Type B pancreatic cell (in vitro differentiated cells): ENCODE measurements at regions not wholly inside any gene's neighbourhood (a gene's known extent, or its start where the extent isn't known, plus 50 kb on each side); places are given as distances from the start of the nearest gene placed in this dataset.

Source experiments
- DNase-seq: peaks from one replicate; pipeline ENCODE4 v3.0.0; 2021; ENCODE audit warnings: mixed read lengths; ENCODE audit not compliant: unreplicated experiment; ENCODE audit errors: extremely low spot score
- H3K27ac Mint-ChIP-seq: 2 replicates; pipeline ENCODE4 v1.8.0; 2021; ENCODE audit warnings: mild to moderate bottlenecking, mixed read lengths
- H3K27me3 Mint-ChIP-seq: 2 replicates; pipeline ENCODE4 v1.8.0; 2021; ENCODE audit warnings: mixed read lengths
- H3K36me3 Mint-ChIP-seq: 2 replicates; pipeline ENCODE4 v1.8.0; 2021; ENCODE audit warnings: mixed read lengths
- H3K4me1 Mint-ChIP-seq: one replicate; pipeline ENCODE4 v1.8.0; 2021; ENCODE audit warnings: mixed read lengths; ENCODE audit not compliant: unreplicated experiment
- H3K4me3 Mint-ChIP-seq: 2 replicates; pipeline ENCODE4 v1.8.0; 2021; ENCODE audit warnings: mild to moderate bottlenecking, mixed read lengths
- H3K9me3 Mint-ChIP-seq: 2 replicates; pipeline ENCODE4 v1.8.0; 2021; ENCODE audit warnings: mixed read lengths
- TF ChIP-seq, protein P1 (sequence below): fragments of 200-600 bp; sonication (generic); conservative IDR thresholded peaks from 2 replicates; pipeline ENCODE4 v1.5.0; 2021; ENCODE audit warnings: antibody characterized with exemption, mild to moderate bottlenecking

DNA sequence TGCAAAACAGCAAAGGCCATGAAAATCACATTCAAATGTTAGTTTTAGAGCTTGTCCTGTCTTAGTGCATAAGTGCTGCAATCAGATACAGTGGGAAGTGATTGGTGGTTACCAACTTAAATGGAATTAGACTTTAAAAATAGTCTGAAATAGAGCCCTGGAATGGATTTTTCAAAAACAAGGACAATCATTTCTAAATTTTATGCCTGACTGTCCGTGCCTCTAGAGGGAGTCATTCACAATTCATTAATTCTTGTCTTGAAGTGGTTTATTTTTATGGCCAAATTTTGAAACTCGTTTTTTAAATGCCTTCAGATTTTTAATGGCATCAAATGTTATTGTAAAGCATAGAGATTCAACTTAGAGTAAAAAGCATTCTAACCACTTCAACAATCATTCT lies 561.8 kb upstream of the DAB2 start:
- Mint-ChIP-seq H3K4me1 (no peaks in the 10 kb centered on the region), H3K36me3 (no peaks in the 10 kb centered on the region), H3K27me3 (no peaks in the 10 kb centered on the region), H3K4me3 (no peak overlapping the region), H3K9me3 (no peaks in the 10 kb centered on the region), H3K27ac (no peak overlapping the region)
- TF ChIP-seq, protein P1, sequence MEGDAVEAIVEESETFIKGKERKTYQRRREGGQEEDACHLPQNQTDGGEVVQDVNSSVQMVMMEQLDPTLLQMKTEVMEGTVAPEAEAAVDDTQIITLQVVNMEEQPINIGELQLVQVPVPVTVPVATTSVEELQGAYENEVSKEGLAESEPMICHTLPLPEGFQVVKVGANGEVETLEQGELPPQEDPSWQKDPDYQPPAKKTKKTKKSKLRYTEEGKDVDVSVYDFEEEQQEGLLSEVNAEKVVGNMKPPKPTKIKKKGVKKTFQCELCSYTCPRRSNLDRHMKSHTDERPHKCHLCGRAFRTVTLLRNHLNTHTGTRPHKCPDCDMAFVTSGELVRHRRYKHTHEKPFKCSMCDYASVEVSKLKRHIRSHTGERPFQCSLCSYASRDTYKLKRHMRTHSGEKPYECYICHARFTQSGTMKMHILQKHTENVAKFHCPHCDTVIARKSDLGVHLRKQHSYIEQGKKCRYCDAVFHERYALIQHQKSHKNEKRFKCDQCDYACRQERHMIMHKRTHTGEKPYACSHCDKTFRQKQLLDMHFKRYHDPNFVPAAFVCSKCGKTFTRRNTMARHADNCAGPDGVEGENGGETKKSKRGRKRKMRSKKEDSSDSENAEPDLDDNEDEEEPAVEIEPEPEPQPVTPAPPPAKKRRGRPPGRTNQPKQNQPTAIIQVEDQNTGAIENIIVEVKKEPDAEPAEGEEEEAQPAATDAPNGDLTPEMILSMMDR, result no peak
- no peak for DNase-seq

DNA sequence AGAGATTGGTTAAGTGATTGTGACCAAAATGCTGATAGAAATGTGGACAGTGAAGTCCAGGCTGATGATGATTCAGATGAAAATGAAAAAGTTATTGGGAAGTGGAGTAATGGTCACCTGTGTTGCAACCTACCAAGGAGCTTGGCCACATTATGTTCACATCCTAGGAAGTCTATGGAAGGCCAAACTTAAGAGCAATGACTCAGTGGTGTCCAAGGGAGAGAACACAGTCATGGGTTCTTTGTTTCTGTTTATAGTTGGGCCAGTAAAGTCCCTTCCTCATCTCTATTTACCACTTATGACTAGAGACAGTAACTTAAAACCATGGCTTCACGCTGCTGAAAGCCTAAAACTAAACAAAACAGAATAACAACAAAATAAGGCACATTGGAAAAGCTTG lies 555.3 kb upstream of the DAB2 start:
- no peaks in the 10 kb centered on the region for H3K4me1 Mint-ChIP-seq
- no peaks in the 10 kb centered on the region for H3K36me3 Mint-ChIP-seq
- H3K27ac Mint-ChIP-seq, result no peak overlapping the region
- H3K27me3 Mint-ChIP-seq, result no peaks in the 10 kb centered on the region
- H3K4me3 Mint-ChIP-seq, result no peak overlapping the region
- no peaks in the 10 kb centered on the region for H3K9me3 Mint-ChIP-seq
- TF ChIP-seq, protein P1, result no peak
- no peak for DNase-seq

DNA sequence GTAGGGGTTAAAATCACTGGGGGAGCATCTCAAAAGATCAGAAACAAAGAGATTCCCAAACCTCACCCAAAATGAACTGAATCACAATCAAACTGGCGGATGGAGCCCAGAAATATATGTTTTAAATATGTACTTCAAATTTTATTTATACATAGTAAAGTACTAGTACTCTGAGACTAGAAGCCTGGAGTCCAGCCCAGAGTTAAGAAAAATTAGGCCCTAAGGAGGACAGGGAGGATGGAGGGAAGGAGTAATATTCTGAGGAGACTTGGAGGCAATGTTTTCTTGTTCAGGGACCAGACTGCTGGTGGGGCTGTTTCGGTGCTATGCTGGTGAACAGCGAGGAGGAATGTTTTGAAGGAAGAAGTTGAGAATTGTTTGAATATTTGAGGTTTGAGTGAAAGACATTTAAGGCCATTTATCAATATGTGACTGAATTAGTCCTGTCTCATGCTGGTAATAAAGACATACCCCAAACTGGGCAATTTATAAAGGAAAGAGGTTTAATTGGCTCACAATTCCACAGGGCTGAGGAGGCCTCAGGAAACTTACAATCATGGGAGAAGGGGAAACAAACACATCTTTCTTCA lies 552.4 kb upstream of the DAB2 start:
- no peaks in the 10 kb centered on the region for H3K27me3 Mint-ChIP-seq
- H3K4me1 Mint-ChIP-seq, result no peaks in the 10 kb centered on the region
- no peak overlapping the region for H3K27ac Mint-ChIP-seq
- no peaks in the 10 kb centered on the region for H3K9me3 Mint-ChIP-seq
- H3K4me3 Mint-ChIP-seq, result no peak overlapping the region
- no peak for DNase-seq
- no peaks in the 10 kb centered on the region for H3K36me3 Mint-ChIP-seq
- TF ChIP-seq, protein P1, result no peak

DNA sequence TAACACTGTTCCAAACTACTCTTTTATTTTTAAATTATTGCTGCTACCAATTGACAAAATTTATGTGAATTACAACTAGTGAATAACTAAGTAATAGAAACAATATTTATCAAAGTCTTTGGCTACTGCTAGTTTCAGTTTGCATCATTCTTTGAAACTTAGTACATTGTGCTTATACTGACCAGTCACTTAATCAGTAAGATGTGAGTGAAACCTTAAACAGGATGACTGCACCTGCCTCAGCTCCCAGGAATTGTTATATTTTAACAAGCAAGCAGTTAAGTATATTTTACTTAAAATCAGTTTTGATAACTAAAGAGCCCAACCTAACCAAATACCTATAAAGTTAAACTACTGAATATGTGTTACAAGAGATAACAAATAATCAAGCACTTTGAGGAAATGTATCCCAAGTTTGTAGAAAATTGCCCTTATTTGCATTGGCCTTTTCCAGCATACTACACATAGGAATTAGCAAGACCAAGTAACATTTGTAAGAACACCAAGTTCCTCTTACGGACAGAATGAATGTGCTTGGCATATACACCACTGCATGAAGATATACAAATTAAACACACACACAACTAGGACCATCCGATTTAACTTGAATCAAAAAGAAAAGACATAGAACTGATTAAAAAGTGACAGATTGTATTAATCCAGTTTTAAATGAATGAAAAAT lies 545.5 kb upstream of the DAB2 start:
- Mint-ChIP-seq H3K27ac (no peak overlapping the region), H3K27me3 (no peaks in the 10 kb centered on the region), H3K4me3 (no peak overlapping the region), H3K36me3 (no peaks in the 10 kb centered on the region), H3K4me1 (no peaks in the 10 kb centered on the region), H3K9me3 (no peaks in the 10 kb centered on the region)
- TF ChIP-seq, protein P1, result no peak
- DNase-seq, result no peak

DNA sequence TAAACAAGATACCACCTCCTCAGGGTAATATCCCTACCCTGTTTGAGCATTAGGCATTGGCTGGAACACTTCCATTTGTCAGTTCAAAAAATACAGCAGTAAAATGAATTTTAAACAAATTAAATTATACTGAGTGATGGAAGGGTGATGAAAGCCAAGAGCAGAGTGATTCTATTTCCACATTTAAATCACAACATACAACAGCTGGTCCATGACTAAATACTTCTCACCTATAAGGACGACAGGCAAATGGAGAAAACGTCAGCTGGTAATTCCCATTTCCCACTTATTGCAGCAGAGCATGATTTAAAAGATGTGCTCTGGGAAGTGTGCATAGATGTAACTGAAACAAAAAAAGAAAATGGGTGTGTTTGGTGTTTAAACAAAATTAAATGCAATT lies 543.6 kb upstream of the DAB2 start:
- H3K27me3 Mint-ChIP-seq, result no peaks in the 10 kb centered on the region
- H3K4me1 Mint-ChIP-seq, result no peaks in the 10 kb centered on the region
- no peaks in the 10 kb centered on the region for H3K9me3 Mint-ChIP-seq
- no peak overlapping the region for H3K4me3 Mint-ChIP-seq
- H3K36me3 Mint-ChIP-seq, result no peaks in the 10 kb centered on the region
- no peak overlapping the region for H3K27ac Mint-ChIP-seq
- TF ChIP-seq, protein P1, result no peak
- DNase-seq, result no peak
